Tibial nerve (tissue), 3 donors: ENCODE measurements at regions not wholly inside any gene's neighbourhood (a gene's known extent, or its start where the extent isn't known, plus 50 kb on each side); places are given as distances from the start of the nearest gene placed in this dataset.

ENCODE experiments used
- CTCF ChIP-seq, 5 experiments: fragments of 200-600 bp in 3 of 5; fragments of 450-650 bp in 2 of 5; sonication (generic) in 3 of 5; IDR thresholded peaks; one replicate each; pipeline ENCODE4 v1.5.1; 2016 to 2019; ENCODE audit warnings: antibody characterized with exemption in 5 of 5, mild to moderate bottlenecking in 3 of 5, moderate library complexity in 2 of 5
- POLR2A ChIP-seq, 2 donors: fragments of 450-650 bp; IDR thresholded peaks; one replicate each; pipeline ENCODE4 v1.6.1; 2017; ENCODE audit warnings: antibody characterized with exemption in 2 of 2, mild to moderate bottlenecking in 2 of 2, moderate library complexity in 2 of 2

DNA sequence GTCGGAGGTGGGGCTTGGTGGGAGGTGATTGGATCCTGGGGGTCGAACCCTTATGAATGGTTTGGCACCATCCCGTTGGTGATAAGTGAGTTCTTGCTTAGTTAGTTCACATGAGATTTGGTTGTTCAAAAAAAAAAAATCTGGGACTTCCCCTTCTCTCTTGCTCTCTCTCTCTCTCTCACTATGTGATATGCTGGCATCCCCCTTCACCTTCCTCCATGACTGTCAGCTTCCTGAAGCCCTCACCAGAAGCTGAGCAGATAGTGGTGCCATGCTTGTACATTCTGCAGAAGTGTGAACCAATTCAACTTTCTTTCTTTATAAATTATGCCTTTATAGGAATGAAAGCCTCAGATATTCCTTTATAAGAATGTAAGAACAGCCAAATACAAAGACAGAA lies 269.7 kb upstream of the APCDD1 start:
- TF ChIP-seq CTCF (IDR thresholded peaks at IDR 0.05): no peak
- TF ChIP-seq POLR2A (IDR thresholded peaks at IDR 0.05): no peak
